Nephron progenitor cell (in vitro differentiated cells): ENCODE measurements at regions not wholly inside any gene's neighbourhood (a gene's known extent, or its start where the extent isn't known, plus 50 kb on each side); places are given as distances from the start of the nearest gene placed in this dataset.

Experiments
- DNase-seq: peaks from one replicate; pipeline ENCODE4 v3.0.0; 2021
- H3K27ac Mint-ChIP-seq: 2 replicates; pipeline ENCODE4 v1.8.0; 2021; ENCODE audit warnings: mild to moderate bottlenecking, moderate library complexity, mixed read lengths
- H3K27me3 Mint-ChIP-seq: 2 replicates; pipeline ENCODE4 v1.8.0; 2021; ENCODE audit warnings: mild to moderate bottlenecking, low read depth, mixed read lengths; ENCODE audit not compliant: poor library complexity
- H3K36me3 Mint-ChIP-seq: 2 replicates; pipeline ENCODE4 v1.8.0; 2021; ENCODE audit warnings: low read depth, mixed read lengths
- H3K4me1 Mint-ChIP-seq: 2 replicates; pipeline ENCODE4 v1.8.0; 2021; ENCODE audit warnings: mixed read lengths
- H3K4me3 Mint-ChIP-seq: 2 replicates; pipeline ENCODE4 v1.8.0; 2021; ENCODE audit warnings: mild to moderate bottlenecking, moderate library complexity, mixed read lengths
- H3K9me3 Mint-ChIP-seq: 2 replicates; pipeline ENCODE4 v1.8.0; 2021; ENCODE audit warnings: mild to moderate bottlenecking, moderate library complexity, mixed read lengths
- CTCF ChIP-seq: fragments of 200-600 bp; sonication (generic); IDR thresholded peaks from 2 replicates; pipeline ENCODE4 v1.5.0; 2021; ENCODE audit warnings: antibody characterized with exemption

- Mint-ChIP-seq H3K36me3 (no peaks in the 10 kb centered on the region), H3K27ac (no peak overlapping the region), H3K9me3 (no peaks in the 10 kb centered on the region), H3K27me3 (no peaks in the 10 kb centered on the region), H3K4me1 (peaks cover 44% of the 10 kb centered on the region), H3K4me3 (no peak overlapping the region)
- TF ChIP-seq CTCF: no peak
- DNase-seq: no peak
Observed at GRCh38 chr12:24080465-24080864, 131.0 kb upstream of the SOX5 start.

- DNase-seq: no peak
- no peak for TF ChIP-seq CTCF
- Mint-ChIP-seq H3K4me1 (peaks cover 44% of the 10 kb centered on the region), H3K9me3 (no peaks in the 10 kb centered on the region), H3K27ac (no peak overlapping the region), H3K27me3 (no peaks in the 10 kb centered on the region), H3K4me3 (no peak overlapping the region), H3K36me3 (no peaks in the 10 kb centered on the region)
Observed at GRCh38 chr12:24079083-24079482, 129.6 kb upstream of the SOX5 start.

GRCh38 chr12:24078318-24078765 lies 128.9 kb upstream of the SOX5 start:
- DNase-seq: no peak
- no peak overlapping the region for H3K4me3 Mint-ChIP-seq
- no peaks in the 10 kb centered on the region for H3K27me3 Mint-ChIP-seq
- H3K4me1 Mint-ChIP-seq: peaks cover 38% of the 10 kb centered on the region
- TF ChIP-seq CTCF: no peak
- no peaks in the 10 kb centered on the region for H3K9me3 Mint-ChIP-seq
- H3K36me3 Mint-ChIP-seq: no peaks in the 10 kb centered on the region
- H3K27ac Mint-ChIP-seq: no peak overlapping the region

GRCh38 chr12:24077161-24077560 lies 127.7 kb upstream of the SOX5 start:
- Mint-ChIP-seq H3K4me1 (peaks cover 37% of the 10 kb centered on the region), H3K27me3 (no peaks in the 10 kb centered on the region), H3K9me3 (no peaks in the 10 kb centered on the region), H3K36me3 (no peaks in the 10 kb centered on the region), H3K4me3 (no peak overlapping the region), H3K27ac (no peak overlapping the region)
- DNase-seq: no peak
- TF ChIP-seq CTCF: no peak

GRCh38 chr12:24075650-24076049 lies 126.2 kb upstream of the SOX5 start:
- H3K4me3 Mint-ChIP-seq: no peak overlapping the region
- no peaks in the 10 kb centered on the region for H3K36me3 Mint-ChIP-seq
- no peaks in the 10 kb centered on the region for H3K9me3 Mint-ChIP-seq
- TF ChIP-seq CTCF: no peak
- H3K27ac Mint-ChIP-seq: no peak overlapping the region
- no peaks in the 10 kb centered on the region for H3K27me3 Mint-ChIP-seq
- no peak for DNase-seq
- H3K4me1 Mint-ChIP-seq: peaks cover 24% of the 10 kb centered on the region

GRCh38 chr12:24073170-24073810 lies 123.8 kb upstream of the SOX5 start:
- H3K4me1 Mint-ChIP-seq: peaks cover 36% of the 10 kb centered on the region
- H3K27me3 Mint-ChIP-seq: no peaks in the 10 kb centered on the region
- H3K4me3 Mint-ChIP-seq: no peak overlapping the region
- no peaks in the 10 kb centered on the region for H3K9me3 Mint-ChIP-seq
- H3K27ac Mint-ChIP-seq: no peak overlapping the region
- no peak for DNase-seq
- H3K36me3 Mint-ChIP-seq: no peaks in the 10 kb centered on the region
- TF ChIP-seq CTCF: no peak
